Activated CD4-positive, alpha-beta T cell treated with anti-CD3 and anti-CD28 coated beads, Interleukin-2, amount 10 ng/mL, durations not matched to agents 24 days and 14 days (primary cell): ENCODE measurements at regions not wholly inside any gene's neighbourhood (a gene's known extent, or its start where the extent isn't known, plus 50 kb on each side); places are given as distances from the start of the nearest gene placed in this dataset.

Source experiments
- DNase-seq: peaks from one replicate; pipeline ENCODE4 v3.0.0; 2022
- H3K27ac Mint-ChIP-seq: one replicate; pipeline ENCODE4 v1.8.0; 2022; ENCODE audit warnings: mild to moderate bottlenecking, mixed read lengths
- H3K27me3 Mint-ChIP-seq: one replicate; pipeline ENCODE4 v1.8.0; 2022; ENCODE audit warnings: mixed read lengths
- H3K36me3 Mint-ChIP-seq: one replicate; pipeline ENCODE4 v1.8.0; 2022; ENCODE audit warnings: low read depth, mild to moderate bottlenecking, mixed read lengths
- H3K4me1 Mint-ChIP-seq: one replicate; pipeline ENCODE4 v1.8.0; 2021; ENCODE audit warnings: mixed read lengths
- H3K4me3 Mint-ChIP-seq: one replicate; pipeline ENCODE4 v1.8.0; 2022; ENCODE audit warnings: mild to moderate bottlenecking, moderate library complexity, mixed read lengths
- H3K9me3 Mint-ChIP-seq: one replicate; pipeline ENCODE4 v1.8.0; 2021; ENCODE audit warnings: mixed read lengths
- intact Hi-C: fragments of 100-400 bp; cut with micrococcal nuclease; formaldehyde crosslinking; loops from one replicate; pipeline ENCODE4 v1.15.1; 2023

- no peaks in the 10 kb centered on the region for H3K36me3 Mint-ChIP-seq
Measured at GRCh38 chr1:199173356-199173755, 534.5 kb downstream of the PTPRC start.

GRCh38 chr1:199174336-199174735 is 535.5 kb downstream of the PTPRC start:
- intact Hi-C loops = loop anchor here (5.0 kb wide), 3 partner anchors 68 to 978 kb away; no protein-coding TSS in a partner anchor
- DNase-seq = no peak
- Mint-ChIP-seq H3K27me3 (peaks cover 9% of the 10 kb centered on the region), H3K4me1 (peaks cover 39% of the 10 kb centered on the region), H3K4me3 (peak overlapping the region; percentile 22), H3K36me3 (no peaks in the 10 kb centered on the region), H3K27ac (peak overlapping the region; percentile 35), H3K9me3 (peaks cover 7% of the 10 kb centered on the region)

More at GRCh38 chr1:199173356-199173755, 534.5 kb downstream of the PTPRC start:
- DNase-seq = peak; percentile 79
- Mint-ChIP-seq H3K4me1 (peaks cover 44% of the 10 kb centered on the region), H3K27me3 (peaks cover 7% of the 10 kb centered on the region), H3K4me3 (peak overlapping the region; percentile 16), H3K9me3 (peaks cover 7% of the 10 kb centered on the region), H3K27ac (peak overlapping the region; percentile 60)
- intact Hi-C loops = loop anchor here (1.0 to 5.0 kb wide), 12 partner anchors 10 to 979 kb away; no protein-coding TSS in a partner anchor

- no peak overlapping the region for H3K4me3 Mint-ChIP-seq
- intact Hi-C loops = no loop called here
- H3K27me3 Mint-ChIP-seq = peaks cover 9% of the 10 kb centered on the region
- peaks cover 3% of the 10 kb centered on the region for H3K9me3 Mint-ChIP-seq
- no peaks in the 10 kb centered on the region for H3K36me3 Mint-ChIP-seq
- H3K27ac Mint-ChIP-seq = no peak overlapping the region
- H3K4me1 Mint-ChIP-seq = peaks cover 30% of the 10 kb centered on the region
- no peak for DNase-seq
Measured at GRCh38 chr1:199176713-199177112, 537.9 kb downstream of the PTPRC start.

GRCh38 chr1:199177241-199177640 is 538.4 kb downstream of the PTPRC start:
- no peak overlapping the region for H3K27ac Mint-ChIP-seq
- DNase-seq = no peak
- intact Hi-C loops = no loop called here
- H3K36me3 Mint-ChIP-seq = no peaks in the 10 kb centered on the region
- peaks cover 30% of the 10 kb centered on the region for H3K4me1 Mint-ChIP-seq
- peaks cover 9% of the 10 kb centered on the region for H3K27me3 Mint-ChIP-seq
- H3K4me3 Mint-ChIP-seq = no peak overlapping the region
- peaks cover 3% of the 10 kb centered on the region for H3K9me3 Mint-ChIP-seq

GRCh38 chr1:199178646-199179045 is 539.8 kb downstream of the PTPRC start:
- Mint-ChIP-seq H3K4me3 (no peak overlapping the region), H3K4me1 (peaks cover 20% of the 10 kb centered on the region), H3K27ac (no peak overlapping the region), H3K36me3 (no peaks in the 10 kb centered on the region), H3K9me3 (peaks cover 3% of the 10 kb centered on the region), H3K27me3 (peaks cover 9% of the 10 kb centered on the region)
- DNase-seq = no peak
- intact Hi-C loops = no loop called here

- intact Hi-C loops = no loop called here
- no peak for DNase-seq
- Mint-ChIP-seq H3K4me1 (peaks cover 5% of the 10 kb centered on the region), H3K36me3 (no peaks in the 10 kb centered on the region), H3K4me3 (no peak overlapping the region), H3K9me3 (no peaks in the 10 kb centered on the region), H3K27ac (peak overlapping the region; percentile 54), H3K27me3 (peaks cover 5% of the 10 kb centered on the region)
Measured at GRCh38 chr1:199182186-199182843, 543.5 kb downstream of the PTPRC start.

GRCh38 chr1:199184180-199184579 is 545.3 kb downstream of the PTPRC start:
- no peak overlapping the region for H3K27ac Mint-ChIP-seq
- no peaks in the 10 kb centered on the region for H3K36me3 Mint-ChIP-seq
- H3K4me1 Mint-ChIP-seq = peaks cover 5% of the 10 kb centered on the region
- H3K4me3 Mint-ChIP-seq = no peak overlapping the region
- no peaks in the 10 kb centered on the region for H3K27me3 Mint-ChIP-seq
- intact Hi-C loops = no loop called here
- no peaks in the 10 kb centered on the region for H3K9me3 Mint-ChIP-seq
- DNase-seq = no peak

- H3K36me3 Mint-ChIP-seq = no peaks in the 10 kb centered on the region
- no peaks in the 10 kb centered on the region for H3K4me1 Mint-ChIP-seq
- no peak for DNase-seq
- no peak overlapping the region for H3K4me3 Mint-ChIP-seq
- H3K27me3 Mint-ChIP-seq = peaks cover 10% of the 10 kb centered on the region
- H3K9me3 Mint-ChIP-seq = peaks cover 3% of the 10 kb centered on the region
- intact Hi-C loops = no loop called here
- no peak overlapping the region for H3K27ac Mint-ChIP-seq
Measured at GRCh38 chr1:199194862-199195261, 556.0 kb downstream of the PTPRC start.

- no peaks in the 10 kb centered on the region for H3K36me3 Mint-ChIP-seq
- intact Hi-C loops = no loop called here
- no peaks in the 10 kb centered on the region for H3K4me1 Mint-ChIP-seq
- H3K27me3 Mint-ChIP-seq = peaks cover 4% of the 10 kb centered on the region
- no peak overlapping the region for H3K27ac Mint-ChIP-seq
- no peak overlapping the region for H3K4me3 Mint-ChIP-seq
- DNase-seq = no peak
- peaks cover 3% of the 10 kb centered on the region for H3K9me3 Mint-ChIP-seq
Measured at GRCh38 chr1:199197695-199198094, 558.9 kb downstream of the PTPRC start.

GRCh38 chr1:199202331-199202730 is 563.5 kb downstream of the PTPRC start:
- intact Hi-C loops = no loop called here
- Mint-ChIP-seq H3K27ac (no peak overlapping the region), H3K4me3 (no peak overlapping the region), H3K4me1 (no peaks in the 10 kb centered on the region), H3K36me3 (no peaks in the 10 kb centered on the region), H3K9me3 (peaks cover 3% of the 10 kb centered on the region), H3K27me3 (peaks cover 9% of the 10 kb centered on the region)
- DNase-seq = no peak

GRCh38 chr1:199204231-199204630 is 565.4 kb downstream of the PTPRC start:
- intact Hi-C loops = no loop called here

GRCh38 chr1:199205740-199206441 is 567.1 kb downstream of the PTPRC start:
- Mint-ChIP-seq H3K9me3 (no peaks in the 10 kb centered on the region), H3K27ac (no peak overlapping the region), H3K27me3 (peaks cover 8% of the 10 kb centered on the region), H3K36me3 (no peaks in the 10 kb centered on the region), H3K4me1 (no peaks in the 10 kb centered on the region), H3K4me3 (no peak overlapping the region)
- no peak for DNase-seq
- intact Hi-C loops = no loop called here

More at GRCh38 chr1:199204231-199204630, 565.4 kb downstream of the PTPRC start:
- no peaks in the 10 kb centered on the region for H3K36me3 Mint-ChIP-seq
- DNase-seq = no peak
- H3K9me3 Mint-ChIP-seq = peaks cover 3% of the 10 kb centered on the region
- H3K27ac Mint-ChIP-seq = no peak overlapping the region
- no peaks in the 10 kb centered on the region for H3K4me1 Mint-ChIP-seq
- H3K27me3 Mint-ChIP-seq = peaks cover 11% of the 10 kb centered on the region
- no peak overlapping the region for H3K4me3 Mint-ChIP-seq

- Mint-ChIP-seq H3K4me3 (no peak overlapping the region), H3K27ac (no peak overlapping the region), H3K27me3 (peaks cover 6% of the 10 kb centered on the region), H3K36me3 (no peaks in the 10 kb centered on the region), H3K4me1 (no peaks in the 10 kb centered on the region), H3K9me3 (no peaks in the 10 kb centered on the region)
- intact Hi-C loops = no loop called here
- no peak for DNase-seq
Measured at GRCh38 chr1:199208847-199209246, 570.0 kb downstream of the PTPRC start.

GRCh38 chr1:199218065-199218464 is 579.2 kb downstream of the PTPRC start:
- H3K36me3 Mint-ChIP-seq = peaks cover under 1% of the 10 kb centered on the region
- peaks cover 4% of the 10 kb centered on the region for H3K27me3 Mint-ChIP-seq
- intact Hi-C loops = no loop called here
- DNase-seq = no peak
- H3K27ac Mint-ChIP-seq = no peak overlapping the region
- H3K4me1 Mint-ChIP-seq = no peaks in the 10 kb centered on the region
- H3K4me3 Mint-ChIP-seq = no peak overlapping the region
- peaks cover 29% of the 10 kb centered on the region for H3K9me3 Mint-ChIP-seq
